ENCODE measurements at regions not wholly inside any gene's neighbourhood (a gene's known extent, or its start where the extent isn't known, plus 50 kb on each side); places are given as distances from the start of the nearest gene placed in this dataset.

DNA sequence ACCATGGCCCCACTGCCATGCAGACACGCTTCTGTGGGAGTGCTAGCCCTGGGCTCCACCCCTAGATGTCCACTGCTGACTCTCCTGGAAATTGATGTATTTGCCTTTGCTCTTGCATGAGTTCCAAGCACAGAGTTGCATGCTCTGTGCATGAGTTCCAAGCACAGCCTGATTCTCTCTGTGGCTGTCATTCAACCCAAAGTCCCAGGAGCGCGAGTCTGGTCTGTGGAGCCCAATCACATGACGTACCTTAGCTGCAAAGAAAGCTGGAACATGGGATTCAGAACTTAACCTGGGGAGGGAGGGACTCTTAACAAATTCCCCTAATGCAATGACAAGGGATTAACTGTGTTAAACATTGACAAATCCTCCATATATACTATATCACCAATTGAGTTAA lies 114.3 kb upstream of the SLC24A3 start:
- DNase-seq, result no peak
- no peak for ATAC-seq
- intact Hi-C loops (cut with DNase I, micrococcal nuclease), result no loop called here

GRCh38 chr20:19098806-19099578 lies 113.5 kb upstream of the SLC24A3 start:
- intact Hi-C loops (cut with DNase I, micrococcal nuclease), result no loop called here
- ATAC-seq (peak; percentile 74), DNase-seq (peak; percentile 71 to 75)

DNA sequence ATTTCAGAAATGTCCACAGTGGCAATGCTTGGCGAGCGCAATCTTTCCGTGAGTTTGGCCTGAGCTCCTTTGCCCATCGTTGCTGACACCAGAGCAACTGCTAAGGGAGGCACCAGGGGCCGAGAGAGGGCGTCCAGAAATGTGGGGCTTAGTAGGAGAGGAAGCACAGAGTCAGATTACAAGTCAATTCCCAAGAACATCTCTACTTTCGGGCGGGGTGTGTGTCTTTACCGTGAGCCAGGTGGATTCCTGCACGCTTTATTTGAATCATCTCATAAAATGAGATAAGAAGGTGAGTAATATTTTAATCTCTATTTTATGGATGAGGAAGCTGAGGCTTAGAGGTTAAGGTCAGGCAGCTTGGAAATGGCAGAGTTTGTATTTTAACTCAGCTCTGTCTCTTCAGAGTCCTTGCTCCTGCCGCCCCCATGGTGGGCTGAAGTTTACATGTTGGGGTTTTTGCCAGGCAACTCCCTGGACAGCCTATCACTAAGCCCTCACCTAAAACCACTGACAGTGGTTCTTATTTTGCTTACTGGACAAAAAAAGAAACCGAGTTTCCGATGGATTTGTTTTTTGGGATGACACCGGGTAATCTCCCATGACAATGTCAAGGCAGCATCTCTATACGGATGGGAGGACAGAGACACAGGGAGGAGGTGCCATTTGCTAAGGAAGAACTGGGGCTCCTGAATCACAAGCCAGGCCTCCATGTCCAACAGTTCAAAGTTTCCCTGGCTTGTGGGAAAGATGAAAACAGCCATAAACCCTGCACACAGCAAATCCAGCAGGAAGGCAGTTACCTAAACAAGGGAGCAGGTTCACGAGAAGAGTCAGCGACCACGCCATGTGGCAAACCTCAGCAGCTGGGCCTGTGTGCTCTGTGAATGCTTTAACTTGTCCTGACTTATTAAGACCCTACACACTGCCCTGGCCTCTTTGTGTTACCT lies 112.6 kb upstream of the SLC24A3 start:
- peak; percentile 80 for ATAC-seq
- peak; percentile 46 to 69 for DNase-seq
- intact Hi-C loops (cut with DNase I, micrococcal nuclease), result no loop called here

DNA sequence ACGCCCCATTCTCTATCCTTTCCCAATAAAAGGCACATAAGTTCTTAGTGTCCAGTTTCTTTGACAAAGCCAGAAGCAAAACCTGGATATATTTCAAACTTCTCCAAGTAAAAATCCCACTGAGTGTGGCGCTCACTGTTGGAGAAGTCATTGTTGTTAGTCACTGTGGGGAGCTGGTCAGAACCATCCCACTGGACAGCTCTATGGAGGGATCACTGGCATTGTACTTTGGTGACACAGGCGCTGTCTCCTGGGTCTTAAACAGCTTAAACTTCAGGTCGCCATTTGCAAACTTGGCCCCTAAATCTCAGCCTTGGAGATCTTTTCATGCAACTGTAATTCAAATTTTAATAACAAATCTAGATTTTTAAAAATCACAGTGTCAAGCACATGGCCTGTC lies 111.5 kb upstream of the SLC24A3 start:
- DNase-seq (no peak), ATAC-seq (no peak)
- intact Hi-C loops (cut with DNase I, micrococcal nuclease), result no loop called here

DNA sequence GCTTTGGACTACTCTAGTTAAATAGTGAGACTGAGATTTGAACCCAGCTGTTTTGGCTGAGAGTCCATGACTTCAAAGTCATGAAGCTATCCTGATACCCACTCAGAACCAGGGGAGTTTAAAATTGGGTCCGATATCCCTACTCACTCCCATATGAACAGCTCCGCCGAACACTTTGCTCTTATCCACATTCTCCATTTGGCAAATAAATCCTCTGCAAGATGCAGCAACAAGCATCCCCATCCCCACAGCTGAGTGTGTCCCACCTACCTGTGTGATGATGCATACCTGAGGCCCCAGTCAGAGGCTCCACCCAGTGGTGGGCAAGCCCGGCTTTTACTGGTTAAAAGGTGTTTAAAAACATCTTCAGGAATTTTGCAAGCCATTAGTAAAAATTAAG lies 108.3 kb upstream of the SLC24A3 start:
- DNase-seq (no peak), ATAC-seq (no peak)
- intact Hi-C loops (cut with DNase I, micrococcal nuclease), result no loop called here

DNA sequence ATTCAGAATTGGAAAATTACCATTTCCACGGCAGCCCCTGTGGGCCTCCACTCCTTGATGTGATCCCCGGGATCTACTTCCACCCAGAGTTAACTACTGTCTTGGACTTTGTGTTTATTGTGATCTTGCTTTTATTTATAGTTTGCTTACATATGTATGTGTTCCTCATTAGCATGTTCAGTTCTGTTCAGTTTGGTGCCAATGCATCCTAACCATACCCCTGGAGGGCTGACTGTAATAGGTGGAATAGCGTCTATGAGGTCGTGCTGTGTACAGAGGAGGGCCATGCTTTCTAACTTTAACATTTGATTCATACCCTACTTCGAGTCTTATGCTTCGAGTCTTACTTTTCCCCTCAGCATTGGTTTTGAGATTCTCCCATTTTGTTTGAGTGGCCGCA lies 104.3 kb upstream of the SLC24A3 start:
- no peak for ATAC-seq
- no peak for DNase-seq
- intact Hi-C loops (cut with DNase I, micrococcal nuclease), result no loop called here

DNA sequence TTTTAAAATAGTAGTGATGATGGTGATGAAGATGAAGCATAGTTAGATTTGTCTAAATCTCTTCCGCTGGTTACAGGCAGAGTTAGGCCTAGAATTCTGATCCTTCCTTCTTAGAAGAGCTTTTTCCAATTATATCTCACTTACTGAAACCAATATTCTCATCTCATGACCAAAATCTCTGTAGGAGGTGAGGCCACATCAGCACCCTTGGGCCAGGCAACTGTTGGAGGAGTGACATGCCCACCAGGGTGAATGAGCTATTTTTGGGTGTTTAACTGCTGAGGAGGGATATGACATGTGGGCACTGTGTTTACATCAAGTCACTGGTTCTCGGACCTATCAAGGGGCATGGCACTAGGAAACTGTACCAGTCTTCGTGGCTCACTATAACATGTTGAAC lies 102.2 kb upstream of the SLC24A3 start:
- ATAC-seq (no peak), DNase-seq (no peak)
- intact Hi-C loops (cut with DNase I, micrococcal nuclease), result no loop called here

DNA sequence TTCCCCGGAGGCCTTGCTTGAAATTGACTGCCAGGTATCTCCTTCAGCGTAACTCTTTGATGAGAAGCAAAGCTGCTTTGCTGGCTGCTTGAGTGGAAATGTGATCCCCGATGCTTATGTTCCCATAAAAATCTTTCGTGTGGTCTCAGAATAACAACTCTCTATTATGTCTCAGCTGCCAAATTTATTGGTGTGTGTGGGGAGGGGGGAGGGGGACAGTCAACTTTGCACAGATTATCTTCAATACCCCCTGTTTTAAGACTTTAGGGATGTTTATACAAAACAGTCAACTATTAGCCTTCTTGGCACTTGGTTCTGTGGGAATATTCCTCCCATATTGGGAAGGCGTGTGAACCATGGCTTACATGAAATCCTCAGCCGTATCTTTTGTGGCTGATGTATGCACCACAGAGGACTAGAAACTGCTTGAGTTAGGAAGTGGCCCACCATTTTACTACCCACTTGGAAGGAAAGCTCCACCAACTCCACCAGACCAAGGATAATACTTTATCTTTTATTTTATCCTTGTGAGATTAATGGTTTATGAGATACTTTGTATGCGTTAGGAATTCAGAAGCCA lies 101.5 kb upstream of the SLC24A3 start:
- DNase-seq (no peak), ATAC-seq (no peak)
- intact Hi-C loops (cut with DNase I, micrococcal nuclease), result no loop called here

DNA sequence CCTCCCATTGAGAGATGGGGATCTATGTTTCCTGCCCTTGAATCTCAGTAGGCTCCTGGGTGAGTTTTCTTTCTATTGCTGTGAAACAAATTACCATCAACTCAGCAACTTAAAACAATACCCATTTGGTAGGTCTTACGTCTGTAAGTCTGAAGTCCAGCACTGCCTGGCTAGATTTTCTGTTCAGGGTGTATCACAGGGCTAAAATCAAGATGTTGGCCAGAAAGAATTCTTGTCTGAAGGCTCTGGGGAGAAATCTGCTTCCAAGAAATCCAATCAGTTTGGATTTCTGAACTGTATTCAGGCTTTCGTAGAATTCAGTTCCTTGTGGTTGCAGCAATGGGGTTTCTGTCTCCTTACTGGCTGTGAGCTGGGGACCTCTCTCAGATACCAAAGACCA lies 99.6 kb upstream of the SLC24A3 start:
- ATAC-seq (no peak), DNase-seq (no peak)
- intact Hi-C loops (cut with DNase I, micrococcal nuclease), result no loop called here

DNA sequence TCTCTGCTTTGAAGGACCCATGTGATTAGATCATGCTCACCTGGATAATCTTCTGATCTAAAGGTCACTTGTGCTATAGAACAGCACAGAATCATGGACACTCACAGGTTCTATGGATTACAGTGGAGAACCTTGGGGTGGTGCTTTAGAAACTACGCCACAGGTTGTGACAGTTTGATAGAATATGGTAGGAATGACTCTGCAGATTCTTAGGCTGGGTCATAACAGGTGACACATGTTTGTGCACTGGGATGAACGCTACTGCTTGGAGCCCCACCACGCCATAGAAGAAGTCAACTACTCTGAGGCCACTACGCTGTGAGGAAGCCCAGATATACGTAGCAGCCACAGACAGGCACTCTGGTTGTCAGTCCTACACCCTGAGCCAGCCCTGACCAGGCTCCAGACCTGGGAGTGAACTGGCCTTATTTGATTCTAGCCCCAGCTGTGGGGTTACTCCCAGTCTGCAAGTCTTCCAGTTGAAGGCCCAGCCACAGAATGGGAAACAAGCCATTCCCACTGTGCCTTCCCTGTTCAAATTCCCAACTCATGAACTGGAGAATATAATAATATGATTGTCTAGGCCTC lies 99.0 kb upstream of the SLC24A3 start:
- ATAC-seq, result no peak
- intact Hi-C loops (cut with DNase I, micrococcal nuclease), result no loop called here

DNA sequence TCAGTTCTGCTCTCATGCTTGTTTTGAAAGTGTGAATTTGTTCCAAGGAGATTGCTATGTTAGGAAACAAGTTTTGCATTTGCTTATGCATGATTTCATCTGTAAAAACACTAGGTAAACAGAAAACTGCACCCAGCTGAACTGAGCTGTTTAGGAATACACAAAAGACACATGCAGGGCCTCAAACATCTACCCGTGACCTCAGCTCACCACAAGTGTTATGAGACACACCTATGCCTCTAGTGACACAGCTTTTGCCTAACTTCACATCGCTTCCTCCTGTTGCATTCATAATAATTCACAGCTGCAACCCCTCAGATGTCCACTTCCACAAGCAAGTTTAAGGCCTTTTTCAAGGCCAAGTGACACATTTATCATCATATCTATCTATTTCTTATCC lies 98.0 kb upstream of the SLC24A3 start:
- intact Hi-C loops (cut with DNase I, micrococcal nuclease), result no loop called here
- DNase-seq, result no peak
- ATAC-seq, result peak; percentile 58

More for the DNA sequence above, 99.0 kb upstream of the SLC24A3 start:
- DNase-seq, result no peak

- no peak for ATAC-seq
- no peak for DNase-seq
These were observed 96.9 kb upstream of the SLC24A3 start for GRCh38 chr20:19115581-19115980.

GRCh38 chr20:19120011-19120410 lies 92.4 kb upstream of the SLC24A3 start:
- intact Hi-C loops (cut with DNase I, micrococcal nuclease), result no loop called here
- ATAC-seq (no peak), DNase-seq (no peak)

More at GRCh38 chr20:19115581-19115980, 96.9 kb upstream of the SLC24A3 start:
- intact Hi-C loops (cut with DNase I, micrococcal nuclease), result no loop called here

DNA sequence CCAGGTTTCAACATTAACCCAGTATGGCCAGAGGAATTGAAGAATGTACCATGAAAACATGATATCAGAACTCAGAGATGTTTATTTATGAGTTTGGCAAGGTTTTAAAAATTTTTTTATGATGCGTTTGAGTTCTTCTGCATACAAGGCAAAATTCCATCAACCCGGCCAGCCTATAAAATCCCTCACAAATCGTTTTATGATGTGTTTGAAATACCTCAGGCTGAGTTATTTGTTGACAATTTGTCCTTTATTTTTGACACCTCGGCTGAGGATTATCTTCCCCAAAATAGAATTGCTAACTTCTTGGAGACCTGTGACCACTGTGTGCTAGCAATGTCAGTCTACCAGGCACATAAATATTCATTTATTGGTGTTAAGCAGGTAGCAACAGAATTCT lies 91.9 kb upstream of the SLC24A3 start:
- ATAC-seq, result peak; percentile 17
- intact Hi-C loops (cut with DNase I, micrococcal nuclease), result no loop called here
- DNase-seq, result no peak

GRCh38 chr20:19121463-19121862 lies 91.0 kb upstream of the SLC24A3 start:
- DNase-seq (peak; percentile 44 to 57), ATAC-seq (peak; percentile 98)
- intact Hi-C loops (cut with DNase I, micrococcal nuclease), result no loop called here

DNA sequence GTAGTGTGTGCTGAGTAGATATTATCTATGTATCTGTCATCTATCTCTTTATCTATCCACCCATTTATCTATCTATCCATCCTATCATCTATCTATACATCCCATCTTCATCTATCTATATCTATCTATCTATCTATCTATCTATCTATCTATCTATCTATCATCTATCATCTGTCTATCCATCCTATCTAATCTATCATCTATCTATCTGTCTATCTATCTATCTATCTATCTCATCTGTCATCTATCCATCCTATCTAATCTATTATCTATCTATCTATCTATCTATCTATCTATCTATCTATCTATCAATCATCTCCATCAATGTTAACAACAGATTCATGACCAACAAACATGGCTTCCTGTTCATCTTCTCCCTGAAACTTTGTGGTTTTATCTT lies 90.5 kb upstream of the SLC24A3 start:
- no peak for DNase-seq
- ATAC-seq, result no peak
- intact Hi-C loops (cut with DNase I, micrococcal nuclease), result no loop called here

DNA sequence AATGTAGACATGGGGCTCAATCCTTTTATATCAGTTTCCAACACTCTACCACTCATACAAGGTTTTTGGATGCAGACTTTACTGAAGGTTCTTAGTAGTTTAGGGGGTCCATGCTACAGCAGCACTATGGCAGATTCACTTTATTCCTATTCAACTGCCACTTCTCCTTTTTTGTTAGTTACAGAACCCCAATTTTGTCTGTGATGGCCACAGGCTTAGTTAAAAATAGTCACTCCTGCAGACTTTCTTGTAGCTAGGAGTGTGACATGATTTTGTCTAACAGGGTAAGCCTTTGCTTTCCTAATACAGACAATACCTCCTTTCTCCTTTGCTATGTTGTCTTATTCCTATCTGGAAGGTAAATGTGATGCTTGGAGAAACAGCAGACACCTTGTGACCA lies 90.0 kb upstream of the SLC24A3 start:
- intact Hi-C loops (cut with DNase I, micrococcal nuclease), result no loop called here
- ATAC-seq (no peak), DNase-seq (no peak)

- intact Hi-C loops (cut with DNase I, micrococcal nuclease), result no loop called here
- DNase-seq (no peak), ATAC-seq (no peak)
These were observed 86.9 kb upstream of the SLC24A3 start for GRCh38 chr20:19125508-19125907.

DNA sequence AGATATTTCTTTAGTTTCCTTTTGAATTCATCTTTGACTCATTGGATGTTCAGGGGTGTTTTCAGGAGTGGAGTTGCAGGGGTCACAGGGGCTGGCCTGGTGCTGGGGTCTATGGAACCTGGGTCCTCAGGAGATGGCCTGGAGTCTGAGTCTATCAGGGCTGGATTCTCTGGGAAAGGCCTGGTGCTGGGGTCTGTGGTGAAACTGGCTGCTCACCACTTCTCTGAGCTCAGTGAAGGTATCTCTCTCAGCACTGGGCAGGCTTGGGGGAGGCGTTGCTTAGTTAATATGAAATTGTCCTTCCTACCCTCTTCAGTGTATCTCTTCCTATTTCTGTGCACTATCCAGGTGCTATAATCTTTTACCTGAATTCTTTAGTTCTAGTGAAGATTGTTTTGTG lies 83.1 kb upstream of the SLC24A3 start:
- DNase-seq (no peak), ATAC-seq (no peak)
- intact Hi-C loops (cut with DNase I, micrococcal nuclease), result no loop called here
